Endothelial cell of hepatic sinusoid (primary cell): ENCODE measurements at regions not wholly inside any gene's neighbourhood (a gene's known extent, or its start where the extent isn't known, plus 50 kb on each side); places are given as distances from the start of the nearest gene placed in this dataset.

Source experiments
- in situ Hi-C: cut with HindIII; loops from 2 replicates; pipeline ENCODE4 v1.10.0; 2017; ENCODE audit warnings: low sequenced_read_pairs

DNA sequence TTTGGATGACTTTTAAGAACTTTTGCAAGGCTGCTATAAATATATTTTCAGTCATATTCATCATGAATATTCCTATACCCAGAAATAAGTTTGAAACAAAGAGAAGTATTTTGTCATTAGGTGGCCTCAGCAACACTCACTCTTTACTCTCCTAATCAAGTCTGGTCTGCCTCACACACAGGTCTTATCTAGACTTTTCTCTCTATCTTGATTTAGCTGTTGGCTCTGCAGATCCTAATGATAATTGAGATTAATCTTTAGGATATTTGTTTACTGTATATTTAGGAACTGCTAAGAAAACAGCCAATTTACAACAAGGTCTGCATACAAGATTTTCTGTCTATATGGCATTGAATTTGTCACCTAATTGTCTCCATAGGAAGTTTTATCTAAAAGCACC lies 297.6 kb downstream of the PTEN start:
- in situ Hi-C loops, result no loop called here

DNA sequence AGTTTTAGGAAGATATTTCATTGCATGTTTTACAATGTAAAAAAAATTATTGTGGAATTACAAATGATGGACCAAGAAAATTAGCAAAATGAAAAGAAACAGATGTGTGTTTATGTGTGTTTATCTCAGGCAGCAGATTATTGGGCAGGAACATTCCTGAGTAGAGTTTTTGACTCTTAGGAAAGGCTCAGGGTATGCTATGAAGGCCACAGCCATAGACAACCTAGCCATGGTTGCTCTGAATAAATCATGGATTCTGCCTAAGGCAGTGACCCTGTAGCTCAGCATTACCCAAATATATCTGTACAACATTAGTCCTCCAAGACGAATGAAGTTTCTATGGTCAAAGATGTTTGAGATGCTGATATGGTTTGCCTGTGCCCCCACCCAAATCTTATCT lies 298.3 kb downstream of the PTEN start:
- in situ Hi-C loops, result no loop called here

- in situ Hi-C loops, result no loop called here
These were observed 299.4 kb downstream of the PTEN start for GRCh38 chr10:88162852-88163251.

- in situ Hi-C loops, result no loop called here
These were observed 300.1 kb downstream of the PTEN start for GRCh38 chr10:88163572-88163971.

GRCh38 chr10:88164471-88164870 lies 301.0 kb downstream of the PTEN start:
- in situ Hi-C loops, result no loop called here

DNA sequence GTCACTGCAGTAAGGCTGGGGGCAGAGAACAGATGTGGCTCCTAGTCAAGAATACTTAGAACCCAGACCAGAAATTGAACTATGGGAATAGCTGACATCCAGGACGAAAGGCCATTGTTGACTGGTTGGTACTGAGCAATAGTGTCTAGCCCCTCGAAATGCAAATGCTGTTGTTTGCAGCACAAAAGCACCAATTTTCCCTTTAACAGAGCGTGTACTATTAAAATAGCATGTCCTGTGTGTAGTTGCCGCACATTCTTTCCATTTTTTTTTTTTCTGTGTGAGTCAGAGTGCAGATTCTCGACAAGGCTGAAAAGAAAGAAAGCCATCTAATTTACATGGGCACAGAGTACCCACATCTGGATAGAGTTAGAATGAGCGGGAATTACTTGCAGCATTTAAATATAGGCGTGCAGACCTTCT lies 302.4 kb downstream of the PTEN start:
- in situ Hi-C loops, result no loop called here

- in situ Hi-C loops, result no loop called here
These were observed 305.0 kb downstream of the PTEN start for GRCh38 chr10:88168171-88169036.

DNA sequence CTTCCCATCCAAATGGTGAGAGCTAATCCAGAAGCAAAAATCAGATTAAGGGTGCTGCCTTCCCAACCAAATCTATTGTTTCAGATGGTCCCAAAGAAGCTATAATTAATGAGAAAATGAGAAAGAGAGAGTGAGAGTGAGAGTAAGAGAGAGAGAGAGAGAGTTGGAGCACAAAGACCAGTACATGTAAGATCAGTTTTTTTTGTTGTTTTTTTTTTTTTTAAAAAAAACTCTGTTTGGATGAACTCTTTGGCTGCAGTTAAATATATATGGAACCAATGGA lies 305.6 kb downstream of the PTEN start:
- in situ Hi-C loops, result no loop called here

GRCh38 chr10:88170628-88171027 lies 307.2 kb downstream of the PTEN start:
- in situ Hi-C loops, result no loop called here

DNA sequence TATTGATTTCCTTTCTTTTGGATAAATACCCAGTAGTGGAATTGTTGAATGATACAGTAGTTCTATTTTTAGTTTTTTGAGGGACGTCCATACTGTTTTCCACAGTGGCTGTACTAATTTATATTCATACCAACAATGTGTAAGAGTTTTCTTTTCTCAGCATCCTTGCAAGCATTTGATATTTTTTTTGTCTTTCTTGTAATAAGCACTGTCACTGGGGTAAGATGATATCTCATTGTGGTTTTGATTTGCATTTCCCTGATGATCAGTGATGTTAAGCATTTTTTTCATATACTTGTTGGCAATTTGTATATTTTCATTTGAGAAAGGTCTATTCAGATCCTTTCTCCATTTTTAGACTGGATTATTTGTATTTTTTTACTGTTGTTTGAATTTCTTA lies 308.7 kb downstream of the PTEN start:
- in situ Hi-C loops, result no loop called here

GRCh38 chr10:88174391-88174790 lies 311.0 kb downstream of the PTEN start:
- in situ Hi-C loops, result no loop called here

DNA sequence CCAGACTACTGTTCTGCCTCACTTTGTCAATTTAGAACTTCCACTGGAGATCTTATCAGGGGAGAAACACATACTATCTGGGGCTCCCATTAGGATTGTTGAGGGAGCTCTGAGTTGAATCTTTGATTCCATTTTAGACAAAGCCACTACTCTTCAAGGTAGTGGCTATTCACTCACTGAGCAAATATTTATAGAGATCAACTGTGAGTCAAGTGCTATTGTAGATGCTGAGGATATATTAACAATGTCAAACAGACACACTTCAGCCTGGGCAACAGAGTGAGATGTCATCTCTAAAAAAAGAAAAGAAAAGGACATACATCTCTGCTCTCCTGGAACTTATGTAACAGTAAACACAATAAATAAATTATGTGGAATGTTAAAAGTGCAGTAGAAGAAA lies 315.3 kb downstream of the PTEN start:
- in situ Hi-C loops, result no loop called here

GRCh38 chr10:88179831-88180230 lies 316.4 kb downstream of the PTEN start:
- in situ Hi-C loops, result no loop called here

- in situ Hi-C loops, result no loop called here
These were observed 318.6 kb downstream of the PTEN start for GRCh38 chr10:88181902-88182600.

- in situ Hi-C loops, result no loop called here
These were observed 319.1 kb downstream of the PTEN start for GRCh38 chr10:88182601-88182930.

GRCh38 chr10:88184543-88185297 lies 321.3 kb downstream of the PTEN start:
- in situ Hi-C loops, result no loop called here

GRCh38 chr10:88185830-88186229 lies 322.4 kb downstream of the PTEN start:
- in situ Hi-C loops, result no loop called here

DNA sequence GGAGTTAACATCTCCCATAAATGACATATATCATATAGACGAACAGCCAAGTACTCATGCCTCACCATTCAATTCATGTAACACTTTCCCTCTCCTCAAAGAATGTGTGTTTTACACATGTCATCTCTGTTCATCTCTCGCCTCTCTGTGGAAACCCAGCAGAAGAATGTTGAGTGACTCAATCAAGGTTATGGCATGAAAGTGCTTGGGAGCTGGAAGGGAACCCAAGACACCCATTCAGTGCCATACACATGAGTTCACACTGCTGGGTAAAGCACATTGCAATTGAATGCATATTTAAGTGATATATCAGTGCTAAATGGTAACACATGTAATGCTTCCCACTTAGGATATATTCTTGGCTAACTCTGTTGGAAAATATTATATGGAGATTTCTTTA lies 322.9 kb downstream of the PTEN start:
- in situ Hi-C loops, result no loop called here

GRCh38 chr10:88187472-88187871 lies 324.0 kb downstream of the PTEN start:
- in situ Hi-C loops, result no loop called here

- in situ Hi-C loops, result no loop called here
These were observed 326.7 kb downstream of the PTEN start for GRCh38 chr10:88190123-88190522.

GRCh38 chr10:88190540-88191235 lies 327.3 kb downstream of the PTEN start:
- in situ Hi-C loops, result no loop called here
